HG03025 (cell line): ENCODE measurements at regions not wholly inside any gene's neighbourhood (a gene's known extent, or its start where the extent isn't known, plus 50 kb on each side); places are given as distances from the start of the nearest gene placed in this dataset.

Experiments
- ATAC-seq: cut with Tn5 transposase; IDR thresholded peaks from one replicate; pipeline ENCODE4 v1.9.1; 2021; ENCODE audit warnings: mild to moderate bottlenecking, moderate library complexity; ENCODE audit not compliant: unreplicated experiment, low FRiP score

DNA sequence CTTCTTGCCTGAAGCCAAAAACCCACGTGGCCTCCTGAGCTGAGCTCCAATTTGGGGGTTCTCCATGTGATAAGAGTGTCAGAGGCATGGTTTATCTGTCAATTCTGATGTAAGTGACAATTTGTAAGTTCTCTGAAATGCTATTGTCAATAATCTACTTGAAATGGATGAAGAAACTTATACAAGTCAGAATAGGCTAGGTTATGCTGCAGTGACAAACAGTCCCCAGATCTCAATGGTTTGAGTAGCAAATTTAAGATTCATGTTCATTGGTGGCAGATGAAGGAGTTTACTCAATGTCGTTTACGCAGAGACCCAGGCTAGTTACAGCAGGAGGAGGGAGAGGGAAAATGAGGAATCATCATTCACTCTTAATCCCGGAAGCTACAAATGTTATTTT, 352.4 kb downstream of the KIF16B start:
- no peak for ATAC-seq

GRCh38 chr20:16219182-16219581, 354.1 kb downstream of the KIF16B start:
- no peak for ATAC-seq

- ATAC-seq, result no peak
Measured at GRCh38 chr20:16216914-16217230, 356.4 kb downstream of the KIF16B start.

DNA sequence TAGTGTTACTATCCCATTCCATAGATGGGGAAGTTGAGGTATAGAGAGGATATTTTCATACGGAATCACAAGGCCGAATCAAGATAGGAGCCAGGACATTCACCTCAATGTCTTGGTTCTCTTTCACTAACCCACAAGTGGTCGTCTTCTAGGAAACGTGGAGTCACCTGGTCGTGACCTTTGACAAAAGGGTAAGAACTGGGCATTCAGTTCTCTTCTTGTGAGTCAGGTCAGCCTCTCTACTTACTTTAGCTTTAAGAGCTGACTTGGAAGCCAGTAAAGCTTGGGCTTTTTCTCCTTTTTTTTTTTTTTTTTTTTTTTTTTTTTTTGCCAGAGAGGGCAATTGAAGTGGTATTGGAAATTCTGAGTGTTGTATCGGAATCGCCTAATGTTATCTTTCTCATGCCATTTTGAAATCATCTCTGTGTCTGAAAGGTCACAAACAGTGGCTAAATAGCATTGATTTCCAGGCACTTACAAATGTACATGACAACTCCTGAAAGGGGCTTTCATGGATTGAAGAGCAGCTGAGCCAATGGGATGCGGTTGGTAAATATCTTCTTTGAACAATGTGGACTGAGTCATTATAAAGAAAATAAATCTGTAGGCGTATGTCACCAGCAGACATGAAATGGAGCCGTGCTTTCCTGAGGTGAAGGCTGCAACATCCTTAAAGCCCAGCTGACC, 356.9 kb downstream of the KIF16B start:
- no peak for ATAC-seq

DNA sequence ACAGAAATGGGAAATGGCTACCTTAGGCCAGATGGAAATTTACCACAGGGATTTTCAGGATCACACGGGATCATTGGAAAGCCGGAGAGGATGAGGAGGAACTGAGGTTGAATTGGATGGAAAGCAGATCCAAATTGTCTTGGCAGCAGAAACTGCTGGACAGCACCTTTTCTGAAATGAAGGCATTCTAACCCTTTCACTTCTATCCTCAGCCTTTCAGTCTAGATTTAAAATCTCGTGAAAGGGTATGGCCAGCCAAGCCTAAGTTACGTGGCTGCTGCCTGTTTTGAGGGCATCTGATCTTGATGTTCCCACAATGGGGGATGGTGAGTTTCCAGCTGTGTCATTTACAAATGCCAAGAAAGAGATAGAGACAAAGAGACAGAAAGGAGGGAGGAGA, 358.2 kb downstream of the KIF16B start:
- no peak for ATAC-seq

DNA sequence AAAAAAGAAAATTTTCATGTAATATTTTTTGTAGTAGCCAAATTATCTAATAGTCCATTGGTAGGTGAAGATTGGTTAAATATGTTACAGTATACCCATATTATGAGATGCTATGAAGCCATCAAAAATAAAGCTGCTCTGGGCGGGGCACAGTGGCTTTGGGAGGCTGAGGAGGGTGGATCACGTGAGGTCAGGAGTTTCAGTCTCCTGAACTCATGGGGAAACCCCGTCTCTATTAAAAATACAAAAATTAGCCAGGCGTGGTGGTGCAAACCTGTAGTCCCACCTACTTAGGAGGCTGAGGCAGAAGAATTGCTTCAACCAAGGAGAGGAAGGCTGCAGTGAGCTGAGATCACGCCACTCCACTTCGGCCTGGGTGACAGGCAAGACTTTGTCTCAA, 360.5 kb downstream of the KIF16B start:
- no peak for ATAC-seq

GRCh38 chr20:16209951-16210361, 363.3 kb downstream of the KIF16B start:
- no peak for ATAC-seq

GRCh38 chr20:16209357-16209756, 363.9 kb downstream of the KIF16B start:
- no peak for ATAC-seq

- ATAC-seq, result no peak
Measured at GRCh38 chr20:16208443-16208842, 364.8 kb downstream of the KIF16B start.

DNA sequence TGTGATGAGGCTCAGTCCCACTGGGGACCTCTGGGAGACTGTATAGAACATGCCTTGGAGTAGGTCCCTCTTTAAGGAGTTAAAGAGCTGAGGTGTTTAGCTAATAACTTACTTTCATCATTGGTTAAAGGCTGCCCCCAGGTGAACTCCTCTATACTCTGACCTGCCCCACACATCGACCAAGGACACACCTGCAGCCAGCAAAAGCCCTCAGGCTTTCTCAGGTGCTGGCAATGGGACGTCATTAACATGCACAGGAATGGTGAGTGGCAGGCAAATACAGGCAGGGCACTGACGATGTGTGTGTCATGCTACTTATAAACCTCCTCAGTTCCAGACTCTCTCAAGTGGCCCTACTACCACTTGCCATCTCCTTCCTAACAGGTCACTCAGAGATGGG, 366.4 kb downstream of the KIF16B start:
- no peak for ATAC-seq

DNA sequence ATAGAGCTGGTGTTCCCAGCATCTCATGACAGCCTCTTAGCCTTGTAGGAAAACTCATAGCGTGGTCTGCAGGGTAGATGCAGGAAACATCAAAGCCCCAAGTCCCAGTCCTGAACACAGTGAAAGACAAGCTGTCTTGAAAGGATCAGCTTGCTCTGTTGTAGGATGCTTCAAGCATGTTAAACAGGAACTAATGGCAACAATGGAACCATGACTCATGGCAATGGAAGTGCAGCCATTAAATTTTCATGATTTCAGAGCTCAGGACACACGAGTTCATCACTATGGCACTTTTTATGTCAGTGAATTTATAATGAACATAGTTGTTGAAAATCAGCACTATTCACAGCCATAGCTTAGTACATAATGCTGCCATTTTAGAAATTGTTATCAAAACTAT, 367.7 kb downstream of the KIF16B start:
- no peak for ATAC-seq

DNA sequence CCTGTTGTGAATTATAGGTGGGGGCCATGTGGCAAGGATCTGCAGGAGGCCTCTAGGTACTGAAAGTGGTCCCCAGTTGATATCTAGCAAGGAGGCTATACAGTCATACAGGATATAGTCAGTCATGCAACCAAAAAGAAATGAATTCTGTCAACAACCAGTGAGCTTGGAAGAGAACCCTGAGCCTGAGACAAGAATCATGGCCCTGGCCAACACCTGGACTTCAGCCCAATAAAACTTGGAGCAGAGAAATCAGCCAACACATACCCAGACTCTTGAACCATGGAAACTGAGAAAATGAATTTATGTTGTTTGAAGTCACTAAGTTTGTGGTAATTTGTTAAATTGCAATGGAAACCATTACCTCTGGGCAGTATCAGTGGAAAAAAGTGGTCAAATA, 370.2 kb downstream of the KIF16B start:
- ATAC-seq, result no peak

DNA sequence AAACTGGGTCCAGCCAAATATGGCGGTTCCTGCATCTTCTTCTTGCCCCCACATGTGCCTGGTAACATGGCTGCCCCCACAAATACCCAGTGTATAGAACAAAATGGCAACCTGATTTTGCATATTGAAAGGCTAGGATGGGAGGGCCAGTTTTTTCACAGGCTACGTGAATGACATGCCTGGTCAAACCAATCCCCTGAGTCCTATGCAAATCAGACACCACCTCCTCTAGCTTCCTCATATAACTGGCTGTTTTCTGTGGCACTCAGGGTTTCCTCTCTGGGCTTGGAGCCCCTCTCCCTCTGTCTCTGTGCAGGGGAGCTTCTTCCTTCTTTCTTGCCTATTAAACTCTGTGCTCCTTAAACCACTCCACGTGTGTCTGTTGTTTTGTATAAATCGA, 372.1 kb downstream of the KIF16B start:
- ATAC-seq, result no peak

DNA sequence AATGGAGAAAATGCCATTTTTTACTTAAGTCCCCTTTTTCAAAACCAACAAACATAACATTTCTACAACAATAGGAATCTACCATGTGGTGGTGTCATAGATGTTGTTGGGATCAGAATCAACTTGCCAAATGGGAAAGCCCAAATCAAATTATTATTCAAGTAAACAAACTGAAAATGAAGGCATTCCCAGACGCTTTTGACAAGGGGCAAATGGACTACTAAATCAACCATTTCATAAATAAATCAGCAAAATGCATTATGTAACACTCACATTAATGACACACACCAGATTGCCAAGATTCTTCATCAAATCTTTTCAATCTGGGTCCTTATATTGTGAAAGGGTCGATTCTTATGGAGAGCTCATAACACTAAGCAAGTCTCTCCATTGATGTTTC, 375.6 kb downstream of the KIF16B start:
- ATAC-seq, result no peak

DNA sequence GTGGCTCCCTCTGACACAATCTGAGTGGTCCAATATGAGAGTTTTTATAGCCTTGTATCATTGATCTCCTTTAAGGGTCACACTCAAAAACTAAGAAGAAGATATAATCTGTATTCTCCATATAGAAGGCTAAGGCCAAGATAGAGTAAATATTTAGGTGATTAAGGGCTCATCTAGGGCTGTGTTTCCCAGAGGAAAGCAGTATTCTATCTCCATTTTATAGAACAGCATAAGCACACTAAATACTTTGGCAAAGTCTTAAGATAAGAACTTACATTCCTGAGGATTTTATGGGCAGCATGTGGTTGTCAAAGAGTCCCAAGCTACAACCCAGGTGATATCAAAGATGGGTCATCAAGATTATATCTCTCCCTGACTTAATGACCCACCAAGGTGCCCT, 377.6 kb downstream of the KIF16B start:
- ATAC-seq, result no peak

GRCh38 chr20:16194617-16195360, 378.5 kb downstream of the KIF16B start:
- ATAC-seq, result no peak

DNA sequence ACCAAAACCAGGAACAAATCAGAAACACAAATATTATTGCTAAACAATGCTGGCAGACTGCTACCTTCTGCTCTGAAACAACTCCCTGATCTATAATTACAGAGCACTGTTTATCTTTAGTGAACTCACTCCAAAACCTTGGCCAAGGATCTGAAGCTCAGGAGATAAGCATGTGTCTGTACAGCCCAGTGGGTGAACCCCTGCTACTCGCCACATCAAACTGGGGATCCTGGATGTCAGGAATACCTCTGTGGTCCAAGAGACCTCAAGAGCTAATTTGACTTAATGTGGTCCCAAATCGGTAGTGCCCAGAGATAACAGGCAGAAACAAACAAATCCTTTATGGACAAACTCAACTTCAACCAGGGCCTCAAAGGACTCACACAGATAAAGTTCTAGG, 381.8 kb downstream of the KIF16B start:
- no peak for ATAC-seq

DNA sequence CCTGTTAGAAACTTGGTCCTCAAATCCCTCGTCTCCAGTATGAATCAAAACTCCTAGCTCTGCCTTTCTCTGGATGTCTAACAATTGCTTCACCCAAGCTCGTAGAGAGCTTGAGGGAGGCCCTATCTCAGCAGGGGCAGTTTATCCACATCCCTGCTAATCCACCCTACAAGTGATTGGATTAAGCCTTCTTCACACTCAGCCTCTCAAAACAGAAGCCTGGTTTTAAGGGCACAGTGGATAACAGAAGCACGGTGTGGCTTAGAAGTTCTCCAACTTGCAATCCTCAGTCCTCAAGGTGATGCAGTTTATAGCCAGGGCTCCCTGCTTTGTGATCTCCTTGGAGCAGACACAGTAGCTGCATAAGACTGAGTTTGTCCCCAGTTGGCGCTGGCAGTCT, 383.9 kb downstream of the KIF16B start:
- no peak for ATAC-seq

GRCh38 chr20:16187956-16188616, 385.2 kb downstream of the KIF16B start:
- ATAC-seq, result no peak

GRCh38 chr20:16179919-16180318, 393.3 kb downstream of the KIF16B start:
- ATAC-seq, result no peak

- ATAC-seq, result no peak
Measured at GRCh38 chr20:16179371-16179770, 393.9 kb downstream of the KIF16B start.

DNA sequence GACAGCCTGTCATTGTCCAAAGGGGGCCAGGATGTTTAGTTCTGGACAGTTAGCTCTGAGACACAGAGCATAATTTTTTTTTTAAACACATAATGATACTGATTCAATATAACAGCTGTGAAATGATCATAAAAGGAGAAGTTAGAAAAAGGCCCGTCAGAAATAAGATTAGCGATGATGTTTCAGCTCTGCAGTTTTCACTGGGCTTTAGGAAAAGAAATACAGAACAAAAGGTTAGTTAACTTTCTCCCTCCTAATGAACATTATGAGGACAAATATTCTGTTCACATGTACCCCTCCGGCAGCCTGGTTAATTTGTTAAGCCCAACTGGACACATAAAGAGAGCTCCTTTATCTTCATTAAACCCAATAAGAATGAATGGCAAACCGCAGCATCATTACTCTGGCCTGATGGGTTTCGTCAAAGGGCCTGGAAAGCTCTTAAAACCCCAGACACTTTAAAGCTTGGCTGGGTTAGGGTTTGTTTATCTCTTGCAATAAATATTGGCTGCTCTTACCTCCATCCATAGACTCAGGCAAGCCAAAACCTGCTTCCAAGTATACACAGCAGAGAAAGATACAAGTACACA, 394.6 kb downstream of the KIF16B start:
- no peak for ATAC-seq
